Small intestine (tissue), 7 donors: ENCODE measurements at regions not wholly inside any gene's neighbourhood (a gene's known extent, or its start where the extent isn't known, plus 50 kb on each side); places are given as distances from the start of the nearest gene placed in this dataset.

Source experiments
- DNase-seq, 2 donors: peaks; one replicate each; pipeline versions ENCODE4 v3.0.0 to v3.0.0-alpha.2; 2013
- FAIRE-seq: peaks from 2 replicates; lab custom pipeline; 2012; peaks lifted over from hg19 to GRCh38; lab: Jason Lieb, UNC
- H3K27ac ChIP-seq, 3 donors: one replicate each; pipeline ENCODE4 v1.5.1; 2013; ENCODE audit warnings: low read length in 2 of 3, mild to moderate bottlenecking in 2 of 3, control low read depth in 1 of 3, inconsistent platforms in 1 of 3, low read depth in 1 of 3, moderate library complexity in 1 of 3
- H3K27me3 ChIP-seq, 3 donors: one replicate each; pipeline ENCODE4 v1.6.1; 2013; ENCODE audit warnings: low read length in 3 of 3, inconsistent platforms in 1 of 3; ENCODE audit not compliant: control insufficient read depth in 3 of 3, insufficient read depth in 3 of 3
- H3K36me3 ChIP-seq, 3 donors: one replicate each; pipeline ENCODE4 v1.6.1; 2013; ENCODE audit warnings: low read length in 3 of 3, inconsistent platforms in 1 of 3, low read depth in 1 of 3, mild to moderate bottlenecking in 1 of 3, moderate library complexity in 1 of 3; ENCODE audit not compliant: control insufficient read depth in 3 of 3, insufficient read depth in 2 of 3
- H3K4me1 ChIP-seq, 3 donors: one replicate each; pipeline ENCODE4 v1.6.1; 2013; ENCODE audit warnings: low read length in 2 of 3, inconsistent platforms in 1 of 3, low read depth in 1 of 3, mild to moderate bottlenecking in 1 of 3, moderate library complexity in 1 of 3; ENCODE audit not compliant: control insufficient read depth in 3 of 3, insufficient read depth in 2 of 3
- H3K4me3 ChIP-seq, 3 donors: one replicate each; pipeline ENCODE4 v1.5.1; 2013; ENCODE audit warnings: low read length in 3 of 3, control low read depth in 1 of 3, inconsistent platforms in 1 of 3, low read depth in 1 of 3, mild to moderate bottlenecking in 1 of 3, moderate library complexity in 1 of 3
- H3K9me3 ChIP-seq, 2 donors: one replicate each; pipeline ENCODE4 v1.6.1; 2013; ENCODE audit warnings: low read depth in 1 of 2, low read length in 1 of 2; ENCODE audit not compliant: control insufficient read depth in 2 of 2, insufficient read depth in 1 of 2
- WGBS, 3 donors: extraction: QIAGEN DNeasy Blood & Tissue Kit; methylation state at CpG; one replicate each; pipeline ENCODE4 v1.1.7; 2013; 5-methylcytosine and 5-hydroxymethylcytosine counted together
- donor health status: healthy with polysubstance abuse.
- donor health status: control.
- donor health status: control.
- donor health status: Bipolar disorder and iron deficiency.
- donor health status: healthy.

- H3K9me3 ChIP-seq: no peaks in the 10 kb centered on the region
- peaks cover 0 to 20% (median 0%) of the 10 kb centered on the region in 3 donors for H3K4me1 ChIP-seq
- H3K4me3 ChIP-seq: no peak overlapping the region
- DNase-seq (peak; percentile 49 to 87), FAIRE-seq (no peak)
- peak overlapping the region in 2 of 3 donors; percentile 39 to 78 for H3K27ac ChIP-seq
- H3K36me3 ChIP-seq: no peaks in the 10 kb centered on the region
- no peaks in the 10 kb centered on the region for H3K27me3 ChIP-seq
- WGBS, 3 donors: 20 to 32% (median 23%) methylated on average over 29 to 32 of the region's 32 CpGs
Measured at GRCh38 chr2:240250985-240251847, 110.8 kb upstream of the OTOS start.

GRCh38 chr2:240251848-240252190, 111.4 kb upstream of the OTOS start:
- peaks cover 0 to 20% (median 0%) of the 10 kb centered on the region in 3 donors for H3K4me1 ChIP-seq
- H3K9me3 ChIP-seq: no peaks in the 10 kb centered on the region
- no peak overlapping the region for H3K4me3 ChIP-seq
- FAIRE-seq (no peak), DNase-seq (no peak)
- peak overlapping the region in 2 of 3 donors; percentile 39 to 78 for H3K27ac ChIP-seq
- no peaks in the 10 kb centered on the region for H3K27me3 ChIP-seq
- no peaks in the 10 kb centered on the region for H3K36me3 ChIP-seq
- WGBS, 3 donors: 27 to 69% (median 35%) methylated on average over 6 of the region's 6 CpGs

GRCh38 chr2:240252191-240252871, 111.9 kb upstream of the OTOS start:
- H3K9me3 ChIP-seq: no peaks in the 10 kb centered on the region
- FAIRE-seq (no peak), DNase-seq (no peak)
- no peak overlapping the region for H3K4me3 ChIP-seq
- H3K27me3 ChIP-seq: no peaks in the 10 kb centered on the region
- 67 to 84% (median 71%) methylated on average over 20 of the region's 20 CpGs for WGBS, 3 donors
- H3K36me3 ChIP-seq: no peaks in the 10 kb centered on the region
- H3K27ac ChIP-seq: peak overlapping the region in 1 of 3 donors; percentile 78
- peaks cover 0 to 20% (median 0%) of the 10 kb centered on the region in 3 donors for H3K4me1 ChIP-seq

- H3K4me3 ChIP-seq: no peak overlapping the region
- H3K9me3 ChIP-seq: no peaks in the 10 kb centered on the region
- DNase-seq (no peak), FAIRE-seq (no peak)
- WGBS, 3 donors: 80 to 89% (median 89%) methylated on average over 15 of the region's 15 CpGs
- H3K27ac ChIP-seq: no peak overlapping the region
- no peaks in the 10 kb centered on the region for H3K27me3 ChIP-seq
- H3K4me1 ChIP-seq: peaks cover 0 to 20% (median 0%) of the 10 kb centered on the region in 3 donors
- H3K36me3 ChIP-seq: no peaks in the 10 kb centered on the region
Measured at GRCh38 chr2:240252872-240253511, 112.5 kb upstream of the OTOS start.

- Histone ChIP-seq H3K4me1 (peaks cover 0 to 20% (median 0%) of the 10 kb centered on the region in 3 donors), H3K27me3 (no peaks in the 10 kb centered on the region), H3K27ac (no peak overlapping the region), H3K36me3 (no peaks in the 10 kb centered on the region), H3K9me3 (no peaks in the 10 kb centered on the region), H3K4me3 (no peak overlapping the region)
- FAIRE-seq: no peak
- DNase-seq: no peak
- WGBS, 3 donors: 53 to 68% (median 64%) methylated on average over 10 of the region's 10 CpGs
Measured at GRCh38 chr2:240253583-240254145, 113.2 kb upstream of the OTOS start.

- FAIRE-seq: no peak
- Histone ChIP-seq H3K9me3 (no peaks in the 10 kb centered on the region), H3K4me1 (peaks cover 0 to 20% (median 0%) of the 10 kb centered on the region in 3 donors), H3K4me3 (no peak overlapping the region), H3K27me3 (no peaks in the 10 kb centered on the region), H3K36me3 (no peaks in the 10 kb centered on the region), H3K27ac (no peak overlapping the region)
- WGBS, 3 donors: 85 to 90% (median 89%) methylated on average over 15 of the region's 15 CpGs
- no peak for DNase-seq
Measured at GRCh38 chr2:240254337-240255164, 114.1 kb upstream of the OTOS start.

GRCh38 chr2:240255165-240255491, 114.7 kb upstream of the OTOS start:
- Histone ChIP-seq H3K27ac (no peak overlapping the region), H3K36me3 (no peaks in the 10 kb centered on the region), H3K4me3 (no peak overlapping the region), H3K27me3 (no peaks in the 10 kb centered on the region), H3K4me1 (peaks cover 0 to 20% (median 0%) of the 10 kb centered on the region in 3 donors), H3K9me3 (no peaks in the 10 kb centered on the region)
- no peak for FAIRE-seq
- 73 to 89% (median 78%) methylated on average over 8 of the region's 8 CpGs for WGBS, 3 donors
- no peak for DNase-seq
